NB4 (cell line): ENCODE measurements at regions not wholly inside any gene's neighbourhood (a gene's known extent, or its start where the extent isn't known, plus 50 kb on each side); places are given as distances from the start of the nearest gene placed in this dataset.

Source experiments
- POLR2A ChIP-seq: IDR thresholded peaks from 2 replicates; pipeline ENCODE4 v1.6.1; 2011; ENCODE audit warnings: mild to moderate bottlenecking; ENCODE audit not compliant: insufficient read length; ENCODE audit errors: extremely low read depth
- TF ChIP-seq, protein P1 (sequence below): IDR thresholded peaks from one replicate; pipeline ENCODE4 v1.5.1; 2012; ENCODE audit warnings: low read depth, low read length

DNA sequence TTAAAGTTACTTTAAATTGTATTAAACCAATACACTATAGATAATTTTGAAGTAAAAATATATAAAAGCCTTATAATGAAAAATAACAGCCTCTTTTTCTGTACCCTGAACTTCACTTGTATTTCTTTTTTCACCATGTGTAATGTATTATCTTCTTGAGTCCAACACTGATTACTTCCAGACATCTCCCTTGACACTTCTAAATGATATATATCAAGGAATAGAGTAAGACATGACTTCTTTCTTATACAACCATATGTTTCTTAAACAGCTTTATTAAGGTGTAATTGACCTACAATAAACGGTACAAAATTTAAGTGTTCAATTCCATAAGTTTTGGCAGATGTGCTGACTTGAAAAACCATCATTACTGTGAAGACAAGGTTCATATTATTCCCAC is 531.9 kb downstream of the OLFM4 start:
- TF ChIP-seq, protein P1, sequence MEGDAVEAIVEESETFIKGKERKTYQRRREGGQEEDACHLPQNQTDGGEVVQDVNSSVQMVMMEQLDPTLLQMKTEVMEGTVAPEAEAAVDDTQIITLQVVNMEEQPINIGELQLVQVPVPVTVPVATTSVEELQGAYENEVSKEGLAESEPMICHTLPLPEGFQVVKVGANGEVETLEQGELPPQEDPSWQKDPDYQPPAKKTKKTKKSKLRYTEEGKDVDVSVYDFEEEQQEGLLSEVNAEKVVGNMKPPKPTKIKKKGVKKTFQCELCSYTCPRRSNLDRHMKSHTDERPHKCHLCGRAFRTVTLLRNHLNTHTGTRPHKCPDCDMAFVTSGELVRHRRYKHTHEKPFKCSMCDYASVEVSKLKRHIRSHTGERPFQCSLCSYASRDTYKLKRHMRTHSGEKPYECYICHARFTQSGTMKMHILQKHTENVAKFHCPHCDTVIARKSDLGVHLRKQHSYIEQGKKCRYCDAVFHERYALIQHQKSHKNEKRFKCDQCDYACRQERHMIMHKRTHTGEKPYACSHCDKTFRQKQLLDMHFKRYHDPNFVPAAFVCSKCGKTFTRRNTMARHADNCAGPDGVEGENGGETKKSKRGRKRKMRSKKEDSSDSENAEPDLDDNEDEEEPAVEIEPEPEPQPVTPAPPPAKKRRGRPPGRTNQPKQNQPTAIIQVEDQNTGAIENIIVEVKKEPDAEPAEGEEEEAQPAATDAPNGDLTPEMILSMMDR = no peak
- no peak for TF ChIP-seq POLR2A
